ENCODE measurements at regions not wholly inside any gene's neighbourhood (a gene's known extent, or its start where the extent isn't known, plus 50 kb on each side); places are given as distances from the start of the nearest gene placed in this dataset.

GRCh38 chr18:14031053-14031452, 101.2 kb downstream of the ZNF519 start:
- no peak for DNase-seq (ENCODE audit: low spot score)
- POLR2A ChIA-PET (ENCODE audit: low non-redundant PET) = no interaction called here
- TF ChIP-seq CTCF (conservative IDR thresholded peaks at IDR 0.05; ENCODE audit: low read depth) = no peak
- CTCF ChIA-PET = no interaction called here
- H3K27ac ChIP-seq = no peak overlapping the region

GRCh38 chr18:14029512-14029911, 102.7 kb downstream of the ZNF519 start:
- no peak for DNase-seq (ENCODE audit: low spot score)
- no peak overlapping the region for H3K27ac ChIP-seq
- POLR2A ChIA-PET (ENCODE audit: low non-redundant PET) = no interaction called here
- CTCF ChIA-PET = no interaction called here
- TF ChIP-seq CTCF (conservative IDR thresholded peaks at IDR 0.05; ENCODE audit: low read depth) = no peak

- H3K27ac ChIP-seq = no peak overlapping the region
- no peak for TF ChIP-seq CTCF (conservative IDR thresholded peaks at IDR 0.05; ENCODE audit: low read depth)
- DNase-seq (ENCODE audit: low spot score) = no peak
- POLR2A ChIA-PET (ENCODE audit: low non-redundant PET) = no interaction called here
- CTCF ChIA-PET = no interaction called here
These were observed 106.0 kb downstream of the ZNF519 start for GRCh38 chr18:14026199-14026598.

- ChIA-PET POLR2A (ENCODE audit: low non-redundant PET) (no interaction called here), CTCF (no interaction called here)
- no peak for TF ChIP-seq CTCF (conservative IDR thresholded peaks at IDR 0.05; ENCODE audit: low read depth)
- H3K27ac ChIP-seq = no peak overlapping the region
- no peak for DNase-seq (ENCODE audit: low spot score)
These were observed 106.8 kb downstream of the ZNF519 start for GRCh38 chr18:14025306-14025940.

GRCh38 chr18:14015416-14015815, 100.1 kb upstream of the MC2R start:
- DNase-seq (ENCODE audit: low spot score) = no peak
- POLR2A ChIA-PET (ENCODE audit: low non-redundant PET) = no interaction called here
- CTCF ChIA-PET = no interaction called here
- TF ChIP-seq CTCF (conservative IDR thresholded peaks at IDR 0.05; ENCODE audit: low read depth) = no peak
- no peak overlapping the region for H3K27ac ChIP-seq

GRCh38 chr18:14014456-14014855, 99.1 kb upstream of the MC2R start:
- CTCF ChIA-PET = no interaction called here
- DNase-seq (ENCODE audit: low spot score) = no peak
- TF ChIP-seq CTCF (conservative IDR thresholded peaks at IDR 0.05; ENCODE audit: low read depth) = no peak
- no peak overlapping the region for H3K27ac ChIP-seq
- POLR2A ChIA-PET (ENCODE audit: low non-redundant PET) = no interaction called here

GRCh38 chr18:14000884-14001283, 85.5 kb upstream of the MC2R start:
- ChIA-PET CTCF (no interaction called here), POLR2A (ENCODE audit: low non-redundant PET) (no interaction called here)
- TF ChIP-seq CTCF (conservative IDR thresholded peaks at IDR 0.05; ENCODE audit: low read depth) = no peak
- H3K27ac ChIP-seq = no peak overlapping the region
- DNase-seq (ENCODE audit: low spot score) = no peak

Data from RWPE1 (cell line).